C4-2B (cell line): ENCODE measurements at regions not wholly inside any gene's neighbourhood (a gene's known extent, or its start where the extent isn't known, plus 50 kb on each side); places are given as distances from the start of the nearest gene placed in this dataset.

Experiments used
- ZFX ChIP-seq: fragments of 450-650 bp; IDR thresholded peaks from 2 replicates; pipeline ENCODE4 v1.6.1; 2017
- TF ChIP-seq, protein P1 (sequence below): fragments of 450-650 bp; conservative IDR thresholded peaks from 2 replicates; pipeline ENCODE4 v1.5.1; 2017; ENCODE audit warnings: mild to moderate bottlenecking

DNA sequence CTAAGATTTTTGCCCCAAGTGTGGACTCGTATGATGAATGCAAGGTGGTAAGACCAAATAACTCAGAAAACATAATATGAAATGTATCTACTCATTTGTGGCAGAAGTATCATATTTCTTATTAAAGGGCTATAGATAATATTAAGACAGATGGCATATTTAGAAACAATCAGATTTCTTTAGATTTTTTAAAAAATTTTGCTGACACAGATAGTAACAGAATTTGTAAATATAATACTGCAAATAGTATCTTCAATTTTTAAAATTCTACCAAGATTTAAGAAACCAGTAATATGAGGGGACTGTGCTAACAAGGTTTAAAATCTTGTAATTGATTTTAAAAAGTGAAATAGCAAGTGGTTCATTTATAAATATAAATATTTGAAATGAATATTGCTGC lies 1064.1 kb downstream of the DIPK2A start:
- TF ChIP-seq, protein P1, sequence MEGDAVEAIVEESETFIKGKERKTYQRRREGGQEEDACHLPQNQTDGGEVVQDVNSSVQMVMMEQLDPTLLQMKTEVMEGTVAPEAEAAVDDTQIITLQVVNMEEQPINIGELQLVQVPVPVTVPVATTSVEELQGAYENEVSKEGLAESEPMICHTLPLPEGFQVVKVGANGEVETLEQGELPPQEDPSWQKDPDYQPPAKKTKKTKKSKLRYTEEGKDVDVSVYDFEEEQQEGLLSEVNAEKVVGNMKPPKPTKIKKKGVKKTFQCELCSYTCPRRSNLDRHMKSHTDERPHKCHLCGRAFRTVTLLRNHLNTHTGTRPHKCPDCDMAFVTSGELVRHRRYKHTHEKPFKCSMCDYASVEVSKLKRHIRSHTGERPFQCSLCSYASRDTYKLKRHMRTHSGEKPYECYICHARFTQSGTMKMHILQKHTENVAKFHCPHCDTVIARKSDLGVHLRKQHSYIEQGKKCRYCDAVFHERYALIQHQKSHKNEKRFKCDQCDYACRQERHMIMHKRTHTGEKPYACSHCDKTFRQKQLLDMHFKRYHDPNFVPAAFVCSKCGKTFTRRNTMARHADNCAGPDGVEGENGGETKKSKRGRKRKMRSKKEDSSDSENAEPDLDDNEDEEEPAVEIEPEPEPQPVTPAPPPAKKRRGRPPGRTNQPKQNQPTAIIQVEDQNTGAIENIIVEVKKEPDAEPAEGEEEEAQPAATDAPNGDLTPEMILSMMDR, result no peak
- no peak for TF ChIP-seq ZFX
